Epithelial cell of esophagus (primary cell): ENCODE measurements at regions not wholly inside any gene's neighbourhood (a gene's known extent, or its start where the extent isn't known, plus 50 kb on each side); places are given as distances from the start of the nearest gene placed in this dataset.

ENCODE experiments used
- DNase-seq: peaks from one replicate; pipeline ENCODE4 v3.0.0; 2010; ENCODE audit warnings: low read depth
- H3K4me3 ChIP-seq: 2 replicates; pipeline ENCODE4 v1.5.1; 2011; ENCODE audit warnings: mild to moderate bottlenecking, low read length, control low read depth
- CTCF ChIP-seq: IDR thresholded peaks from 2 replicates; pipeline ENCODE4 v1.5.1; 2011; ENCODE audit warnings: low read depth, mild to moderate bottlenecking, low read length, control low read depth, inconsistent platforms; ENCODE audit not compliant: insufficient read depth; ENCODE audit errors: missing control alignments

GRCh38 chr13:57553932-57554331, 77.6 kb upstream of the PCDH17 start:
- DNase-seq = no peak
- no peak for TF ChIP-seq CTCF
- H3K4me3 ChIP-seq = no peak overlapping the region

- no peak for TF ChIP-seq CTCF
- DNase-seq = peak; percentile 11
- H3K4me3 ChIP-seq = no peak overlapping the region
Measured at GRCh38 chr13:57558051-57558467, 73.5 kb upstream of the PCDH17 start.

- TF ChIP-seq CTCF = no peak
- no peak overlapping the region for H3K4me3 ChIP-seq
- DNase-seq = no peak
Measured at GRCh38 chr13:57568865-57569264, 62.7 kb upstream of the PCDH17 start.

- TF ChIP-seq CTCF = no peak
- DNase-seq = no peak
- H3K4me3 ChIP-seq = no peak overlapping the region
Measured at GRCh38 chr13:57569986-57570385, 61.6 kb upstream of the PCDH17 start.
